Progenitor cell of endocrine pancreas (in vitro differentiated cells): ENCODE measurements at regions not wholly inside any gene's neighbourhood (a gene's known extent, or its start where the extent isn't known, plus 50 kb on each side); places are given as distances from the start of the nearest gene placed in this dataset.

Experiments used
- DNase-seq: peaks from one replicate; pipeline ENCODE4 v3.0.0; 2021; ENCODE audit warnings: low spot score; ENCODE audit not compliant: unreplicated experiment
- H3K27ac Mint-ChIP-seq: 2 replicates; pipeline ENCODE4 v1.8.0; 2021; ENCODE audit warnings: mild to moderate bottlenecking, moderate library complexity, mixed read lengths
- H3K27me3 Mint-ChIP-seq: 2 replicates; pipeline ENCODE4 v1.8.0; 2021; ENCODE audit warnings: mixed read lengths
- H3K36me3 Mint-ChIP-seq: 2 replicates; pipeline ENCODE4 v1.8.0; 2022; ENCODE audit warnings: mixed read lengths; ENCODE audit not compliant: insufficient read depth
- H3K4me1 Mint-ChIP-seq: 2 replicates; pipeline ENCODE4 v1.8.0; 2021; ENCODE audit warnings: low read depth, mixed read lengths
- H3K4me3 Mint-ChIP-seq: 2 replicates; pipeline ENCODE4 v1.8.0; 2021; ENCODE audit warnings: low read depth, mild to moderate bottlenecking, moderate library complexity, mixed read lengths
- H3K9me3 Mint-ChIP-seq: 2 replicates; pipeline ENCODE4 v1.8.0; 2021; ENCODE audit warnings: low read depth, mixed read lengths
- TF ChIP-seq, protein P1 (sequence below): fragments of 200-600 bp; sonication (generic); IDR thresholded peaks from one replicate; pipeline ENCODE4 v1.5.0; 2021; ENCODE audit warnings: antibody characterized with exemption, mild to moderate bottlenecking; ENCODE audit not compliant: unreplicated experiment

DNA sequence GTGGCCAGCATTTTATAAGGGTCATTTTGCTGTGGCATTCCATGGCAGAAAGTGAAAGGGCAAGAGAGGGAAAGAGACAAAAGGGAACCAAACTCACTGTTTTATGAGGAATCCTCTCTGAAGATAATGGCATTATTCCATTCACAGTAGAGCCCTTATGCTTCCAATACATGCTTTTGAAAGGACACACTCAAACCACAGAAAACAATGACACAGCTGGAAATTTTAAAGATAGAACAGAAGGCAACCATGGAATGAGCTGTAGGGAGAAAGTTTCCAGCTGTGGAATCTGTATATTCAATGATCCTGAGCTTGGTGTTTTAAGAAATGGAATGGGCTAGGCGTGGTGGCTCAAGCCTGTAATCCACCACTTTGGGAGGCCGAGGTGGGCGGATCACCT lies 677.4 kb downstream of the SLITRK1 start:
- Mint-ChIP-seq H3K27ac (no peak overlapping the region), H3K4me1 (no peaks in the 10 kb centered on the region), H3K36me3 (no peaks in the 10 kb centered on the region), H3K27me3 (no peaks in the 10 kb centered on the region), H3K4me3 (no peak overlapping the region), H3K9me3 (peaks cover 4% of the 10 kb centered on the region)
- TF ChIP-seq, protein P1, sequence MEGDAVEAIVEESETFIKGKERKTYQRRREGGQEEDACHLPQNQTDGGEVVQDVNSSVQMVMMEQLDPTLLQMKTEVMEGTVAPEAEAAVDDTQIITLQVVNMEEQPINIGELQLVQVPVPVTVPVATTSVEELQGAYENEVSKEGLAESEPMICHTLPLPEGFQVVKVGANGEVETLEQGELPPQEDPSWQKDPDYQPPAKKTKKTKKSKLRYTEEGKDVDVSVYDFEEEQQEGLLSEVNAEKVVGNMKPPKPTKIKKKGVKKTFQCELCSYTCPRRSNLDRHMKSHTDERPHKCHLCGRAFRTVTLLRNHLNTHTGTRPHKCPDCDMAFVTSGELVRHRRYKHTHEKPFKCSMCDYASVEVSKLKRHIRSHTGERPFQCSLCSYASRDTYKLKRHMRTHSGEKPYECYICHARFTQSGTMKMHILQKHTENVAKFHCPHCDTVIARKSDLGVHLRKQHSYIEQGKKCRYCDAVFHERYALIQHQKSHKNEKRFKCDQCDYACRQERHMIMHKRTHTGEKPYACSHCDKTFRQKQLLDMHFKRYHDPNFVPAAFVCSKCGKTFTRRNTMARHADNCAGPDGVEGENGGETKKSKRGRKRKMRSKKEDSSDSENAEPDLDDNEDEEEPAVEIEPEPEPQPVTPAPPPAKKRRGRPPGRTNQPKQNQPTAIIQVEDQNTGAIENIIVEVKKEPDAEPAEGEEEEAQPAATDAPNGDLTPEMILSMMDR, result no peak
- no peak for DNase-seq

DNA sequence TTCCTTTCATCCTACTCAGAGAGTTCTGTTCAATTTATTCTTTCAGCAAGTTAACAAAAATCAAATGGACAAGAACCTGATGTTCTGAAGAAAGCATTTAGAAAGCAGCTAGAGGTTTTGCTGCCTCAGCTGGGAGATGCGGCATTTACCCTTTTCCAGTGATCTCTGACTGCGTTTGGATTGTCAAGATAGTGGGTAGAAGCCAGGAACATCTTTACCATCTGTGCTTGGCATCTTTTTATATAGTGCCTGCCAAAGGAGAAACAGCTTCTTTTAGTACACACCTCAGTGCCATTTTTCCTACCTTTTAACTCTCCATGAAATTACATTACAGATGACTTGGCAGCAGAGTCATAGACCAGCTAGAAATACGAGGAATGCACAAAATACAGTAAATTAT lies 680.8 kb downstream of the SLITRK1 start:
- Mint-ChIP-seq H3K4me1 (no peaks in the 10 kb centered on the region), H3K27ac (no peak overlapping the region), H3K27me3 (no peaks in the 10 kb centered on the region), H3K4me3 (no peak overlapping the region), H3K36me3 (no peaks in the 10 kb centered on the region), H3K9me3 (peaks cover 4% of the 10 kb centered on the region)
- TF ChIP-seq, protein P1, result no peak
- no peak for DNase-seq

- no peaks in the 10 kb centered on the region for H3K36me3 Mint-ChIP-seq
Measured at GRCh38 chr13:83197316-83197715, 685.0 kb downstream of the SLITRK1 start.

DNA sequence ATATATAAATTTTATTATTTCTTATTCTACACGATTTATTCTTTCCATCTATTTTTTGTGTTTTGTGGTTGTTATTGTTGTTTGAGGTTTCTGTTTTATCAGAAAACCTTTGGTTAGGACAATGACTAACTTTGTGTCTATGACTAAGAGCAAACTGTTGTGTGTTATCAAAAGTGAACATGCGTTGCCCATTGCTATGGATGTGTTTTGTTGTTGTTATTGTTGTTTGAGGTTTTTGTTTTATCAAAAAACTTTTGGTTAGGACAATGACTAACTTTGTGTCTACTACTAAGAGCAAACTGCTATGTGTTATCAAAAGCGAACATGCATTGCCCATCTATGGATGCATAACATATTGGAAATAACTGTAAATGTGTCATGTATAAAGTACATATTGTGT lies 692.3 kb downstream of the SLITRK1 start:
- DNase-seq, result no peak
- H3K36me3 Mint-ChIP-seq, result no peaks in the 10 kb centered on the region
- no peaks in the 10 kb centered on the region for H3K27me3 Mint-ChIP-seq
- no peak overlapping the region for H3K27ac Mint-ChIP-seq
- TF ChIP-seq, protein P1, result no peak
- no peaks in the 10 kb centered on the region for H3K4me1 Mint-ChIP-seq
- no peak overlapping the region for H3K4me3 Mint-ChIP-seq
- H3K9me3 Mint-ChIP-seq, result peaks cover 12% of the 10 kb centered on the region

More at GRCh38 chr13:83197316-83197715, 685.0 kb downstream of the SLITRK1 start:
- no peak for DNase-seq
- Mint-ChIP-seq H3K9me3 (no peaks in the 10 kb centered on the region), H3K27me3 (no peaks in the 10 kb centered on the region), H3K4me1 (no peaks in the 10 kb centered on the region), H3K4me3 (no peak overlapping the region), H3K27ac (no peak overlapping the region)
- TF ChIP-seq, protein P1, result no peak

DNA sequence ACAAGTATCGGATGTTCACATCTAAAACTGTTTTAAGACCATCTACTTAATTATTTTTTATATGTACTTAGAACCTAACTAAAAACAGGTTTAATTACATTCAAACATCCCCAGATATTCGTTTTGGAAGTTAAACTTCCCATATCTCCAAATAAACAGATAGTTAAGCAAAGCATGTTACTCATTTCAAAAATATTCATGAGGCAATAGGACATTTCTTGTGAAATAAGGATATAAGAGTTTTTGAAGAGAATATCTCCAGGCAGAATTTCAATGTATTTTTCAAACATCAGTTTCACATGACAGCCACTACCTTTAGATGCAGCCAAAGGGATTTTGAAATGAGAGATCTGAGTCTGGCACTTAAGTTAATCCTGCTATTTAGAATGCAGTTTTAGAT lies 697.5 kb downstream of the SLITRK1 start:
- Mint-ChIP-seq H3K27ac (no peak overlapping the region), H3K36me3 (no peaks in the 10 kb centered on the region), H3K9me3 (peaks cover 12% of the 10 kb centered on the region), H3K4me3 (no peak overlapping the region), H3K4me1 (no peaks in the 10 kb centered on the region), H3K27me3 (no peaks in the 10 kb centered on the region)
- TF ChIP-seq, protein P1, result no peak
- no peak for DNase-seq
